Epithelial cell of esophagus (primary cell): ENCODE measurements at regions not wholly inside any gene's neighbourhood (a gene's known extent, or its start where the extent isn't known, plus 50 kb on each side); places are given as distances from the start of the nearest gene placed in this dataset.
A peak's percentile ranks its signal among the peaks of the same experiment; 100 is the strongest.

Source experiments
- DNase-seq: peaks from one replicate; pipeline ENCODE4 v3.0.0; 2010; ENCODE audit warnings: low read depth
- H3K4me3 ChIP-seq: 2 replicates; pipeline ENCODE4 v1.5.1; 2011; ENCODE audit warnings: mild to moderate bottlenecking, low read length, control low read depth
- TF ChIP-seq, protein P1 (sequence below): IDR thresholded peaks from 2 replicates; pipeline ENCODE4 v1.5.1; 2011; ENCODE audit warnings: low read depth, mild to moderate bottlenecking, low read length, control low read depth, inconsistent platforms; ENCODE audit not compliant: insufficient read depth; ENCODE audit errors: missing control alignments

- H3K4me3 ChIP-seq, result no peak overlapping the region
- no peak for DNase-seq
- TF ChIP-seq, protein P1, sequence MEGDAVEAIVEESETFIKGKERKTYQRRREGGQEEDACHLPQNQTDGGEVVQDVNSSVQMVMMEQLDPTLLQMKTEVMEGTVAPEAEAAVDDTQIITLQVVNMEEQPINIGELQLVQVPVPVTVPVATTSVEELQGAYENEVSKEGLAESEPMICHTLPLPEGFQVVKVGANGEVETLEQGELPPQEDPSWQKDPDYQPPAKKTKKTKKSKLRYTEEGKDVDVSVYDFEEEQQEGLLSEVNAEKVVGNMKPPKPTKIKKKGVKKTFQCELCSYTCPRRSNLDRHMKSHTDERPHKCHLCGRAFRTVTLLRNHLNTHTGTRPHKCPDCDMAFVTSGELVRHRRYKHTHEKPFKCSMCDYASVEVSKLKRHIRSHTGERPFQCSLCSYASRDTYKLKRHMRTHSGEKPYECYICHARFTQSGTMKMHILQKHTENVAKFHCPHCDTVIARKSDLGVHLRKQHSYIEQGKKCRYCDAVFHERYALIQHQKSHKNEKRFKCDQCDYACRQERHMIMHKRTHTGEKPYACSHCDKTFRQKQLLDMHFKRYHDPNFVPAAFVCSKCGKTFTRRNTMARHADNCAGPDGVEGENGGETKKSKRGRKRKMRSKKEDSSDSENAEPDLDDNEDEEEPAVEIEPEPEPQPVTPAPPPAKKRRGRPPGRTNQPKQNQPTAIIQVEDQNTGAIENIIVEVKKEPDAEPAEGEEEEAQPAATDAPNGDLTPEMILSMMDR, result no peak
These were observed 62.0 kb upstream of the IGFBP3 start for GRCh38 chr7:45982907-45983719.

- no peak for DNase-seq
- H3K4me3 ChIP-seq, result no peak overlapping the region
- TF ChIP-seq, protein P1, result no peak
These were observed 61.1 kb upstream of the IGFBP3 start for GRCh38 chr7:45982132-45982531.

- DNase-seq, result peak; percentile 45
- TF ChIP-seq, protein P1, result no peak
- H3K4me3 ChIP-seq, result no peak overlapping the region
These were observed 59.9 kb upstream of the IGFBP3 start for GRCh38 chr7:45980973-45981372.

DNA sequence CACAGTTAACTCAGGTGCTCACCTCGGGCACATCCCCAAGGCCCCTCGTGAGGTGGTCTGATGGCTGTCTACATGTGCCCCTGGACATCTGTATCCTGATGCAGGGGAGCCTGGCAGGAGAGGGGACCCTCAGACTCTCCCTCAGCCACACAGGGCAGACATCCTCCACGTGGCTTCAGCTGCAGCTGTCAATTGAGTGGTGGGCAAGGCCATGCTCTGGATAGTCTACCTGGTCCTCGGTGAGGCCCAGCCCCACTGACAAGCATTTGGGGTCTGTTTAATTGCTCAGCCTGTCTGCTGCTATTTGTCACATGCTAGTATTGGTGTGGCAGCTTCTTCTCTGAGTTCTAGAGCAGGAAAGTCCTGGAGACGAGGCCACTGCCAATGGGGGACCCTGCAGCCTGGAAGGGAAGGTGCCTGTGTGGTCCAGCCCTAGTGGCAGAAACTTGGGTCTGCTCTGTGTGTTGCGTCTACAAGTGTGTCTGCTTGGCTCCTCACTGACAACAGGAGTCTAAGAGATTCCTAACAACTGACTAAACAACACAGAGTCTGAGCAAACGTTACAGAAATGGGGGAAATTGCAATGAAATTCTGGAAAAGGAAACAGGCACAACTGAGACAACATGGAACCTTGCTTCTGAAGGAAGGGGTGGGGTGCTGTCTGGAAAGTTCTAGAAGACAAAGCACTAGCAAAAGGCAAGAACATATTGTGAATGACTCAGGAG lies 59.3 kb upstream of the IGFBP3 start:
- DNase-seq, result peak; percentile 24
- H3K4me3 ChIP-seq, result no peak overlapping the region
- TF ChIP-seq, protein P1, result no peak

GRCh38 chr7:45979275-45980180 lies 58.5 kb upstream of the IGFBP3 start:
- no peak overlapping the region for H3K4me3 ChIP-seq
- peak; percentile 15 for DNase-seq
- TF ChIP-seq, protein P1, result no peak

GRCh38 chr7:45978731-45979211 lies 57.7 kb upstream of the IGFBP3 start:
- H3K4me3 ChIP-seq, result no peak overlapping the region
- TF ChIP-seq, protein P1, result no peak
- DNase-seq, result peak; percentile 12
